Smooth muscle cell (in vitro differentiated cells): ENCODE measurements at regions not wholly inside any gene's neighbourhood (a gene's known extent, or its start where the extent isn't known, plus 50 kb on each side); places are given as distances from the start of the nearest gene placed in this dataset.

Experiments used
- DNase-seq: peaks from one replicate; lab custom pipeline; 2025; ENCODE audit not compliant: unreplicated experiment; lab: John Stamatoyannopoulos, UW
- H2AFZ ChIP-seq: fragments of 200-600 bp; sonication (generic); 2 replicates; pipeline ENCODE4 v1.6.0; 2016; ENCODE audit warnings: antibody characterized with exemption, low read depth, mild to moderate bottlenecking
- H3F3A ChIP-seq: fragments of 200-600 bp; sonication (generic); 2 replicates; pipeline ENCODE4 v1.6.0; 2017; ENCODE audit warnings: antibody characterized with exemption, low read depth
- H3K27ac ChIP-seq: fragments of 200-600 bp; sonication (generic); 2 replicates; pipeline ENCODE4 v1.5.1; 2016; ENCODE audit warnings: low read depth, mild to moderate bottlenecking
- H3K27me3 ChIP-seq: fragments of 200-600 bp; sonication (generic); 2 replicates; pipeline ENCODE4 v1.6.1; 2016; ENCODE audit warnings: low read depth, mild to moderate bottlenecking
- H3K36me3 ChIP-seq: fragments of 200-600 bp; sonication (generic); 2 replicates; pipeline ENCODE4 v1.5.1; 2016; ENCODE audit warnings: low read depth
- H3K4me1 ChIP-seq: fragments of 200-600 bp; sonication (generic); 2 replicates; pipeline ENCODE4 v1.5.1; 2016; ENCODE audit warnings: low read depth
- H3K4me2 ChIP-seq: fragments of 200-600 bp; sonication (generic); 2 replicates; pipeline ENCODE4 v1.6.0; 2016; ENCODE audit warnings: mild to moderate bottlenecking
- H3K4me3 ChIP-seq: fragments of 200-600 bp; sonication (generic); 2 replicates; pipeline ENCODE4 v1.5.1; 2016; ENCODE audit warnings: mild to moderate bottlenecking
- H3K79me2 ChIP-seq: fragments of 200-600 bp; sonication (generic); 2 replicates; pipeline ENCODE4 v1.6.0; 2016; ENCODE audit warnings: low read depth, mild to moderate bottlenecking
- H3K9ac ChIP-seq: fragments of 200-600 bp; sonication (generic); 2 replicates; pipeline ENCODE4 v1.6.0; 2016; ENCODE audit warnings: low read depth
- H3K9me3 ChIP-seq: fragments of 200-600 bp; sonication (generic); replicated peaks from 2 replicates; pipeline ENCODE4 v1.5.1; 2016; ENCODE audit warnings: low read depth
- H4K20me1 ChIP-seq: fragments of 200-600 bp; sonication (generic); 2 replicates; pipeline ENCODE4 v1.6.0; 2016; ENCODE audit warnings: low read depth
- CTCF ChIP-seq: fragments of 200-600 bp; sonication (generic); IDR thresholded peaks from 2 replicates; pipeline ENCODE4 v1.5.1; 2017; ENCODE audit warnings: borderline replicate concordance, mild to moderate bottlenecking, antibody characterized with exemption; ENCODE audit not compliant: insufficient read depth, poor library complexity, severe bottlenecking
- WGBS: methylation state at CpG from one replicate; pipeline ENCODE4 v1.1.7; 2016; ENCODE audit warnings: low lambda C conversion rate; 5-methylcytosine and 5-hydroxymethylcytosine counted together

- DNase-seq = no peak
Measured at GRCh38 chr13:73548449-73548848, 489.6 kb downstream of the KLF5 start.

GRCh38 chr13:73547239-73547638 is 488.4 kb downstream of the KLF5 start:
- Histone ChIP-seq H4K20me1 (no peaks in the 10 kb centered on the region), H3K27me3 (no peaks in the 10 kb centered on the region), H2AFZ (no peak overlapping the region), H3K4me3 (no peak overlapping the region), H3K4me2 (no peak overlapping the region), H3K9me3 (no peaks in the 10 kb centered on the region), H3K79me2 (no peaks in the 10 kb centered on the region), H3K4me1 (no peaks in the 10 kb centered on the region), H3K27ac (peak overlapping the region; percentile 49), H3K36me3 (no peaks in the 10 kb centered on the region), H3K9ac (no peak overlapping the region), H3F3A (no peaks in the 10 kb centered on the region)
- no peak for TF ChIP-seq CTCF
- DNase-seq = no peak
- 65% methylated on average over 1 of the region's 1 CpG for WGBS

More at GRCh38 chr13:73548449-73548848, 489.6 kb downstream of the KLF5 start:
- Histone ChIP-seq H3K4me3 (no peak overlapping the region), H3F3A (no peaks in the 10 kb centered on the region), H3K9me3 (no peaks in the 10 kb centered on the region), H2AFZ (no peak overlapping the region), H3K36me3 (no peaks in the 10 kb centered on the region), H3K9ac (no peak overlapping the region), H4K20me1 (no peaks in the 10 kb centered on the region), H3K79me2 (no peaks in the 10 kb centered on the region), H3K4me1 (no peaks in the 10 kb centered on the region), H3K27ac (no peak overlapping the region), H3K27me3 (no peaks in the 10 kb centered on the region), H3K4me2 (no peak overlapping the region)
- no peak for TF ChIP-seq CTCF
- WGBS = 84% methylated on average over 2 of the region's 2 CpGs

- Histone ChIP-seq H3K9ac (no peak overlapping the region), H2AFZ (no peak overlapping the region), H3K36me3 (no peaks in the 10 kb centered on the region), H3K4me3 (no peak overlapping the region), H3K27me3 (no peaks in the 10 kb centered on the region), H3K79me2 (no peaks in the 10 kb centered on the region), H3K9me3 (no peaks in the 10 kb centered on the region), H3F3A (no peaks in the 10 kb centered on the region), H3K27ac (no peak overlapping the region), H4K20me1 (no peaks in the 10 kb centered on the region), H3K4me1 (no peaks in the 10 kb centered on the region), H3K4me2 (no peak overlapping the region)
- no peak for TF ChIP-seq CTCF
- WGBS = 92% methylated on average over 1 of the region's 1 CpG
- no peak for DNase-seq
Measured at GRCh38 chr13:73544175-73544574, 485.4 kb downstream of the KLF5 start.

GRCh38 chr13:73542446-73542845 is 483.6 kb downstream of the KLF5 start:
- Histone ChIP-seq H3K4me3 (no peak overlapping the region), H4K20me1 (no peaks in the 10 kb centered on the region), H3K4me1 (no peaks in the 10 kb centered on the region), H3K27ac (no peak overlapping the region), H3K27me3 (no peaks in the 10 kb centered on the region), H3K79me2 (no peaks in the 10 kb centered on the region), H3K4me2 (no peak overlapping the region), H3K9me3 (no peaks in the 10 kb centered on the region), H3F3A (no peaks in the 10 kb centered on the region), H3K9ac (no peak overlapping the region), H3K36me3 (no peaks in the 10 kb centered on the region), H2AFZ (no peak overlapping the region)
- DNase-seq = no peak
- TF ChIP-seq CTCF = no peak
